IPS-15b (cell line): ENCODE measurements at regions not wholly inside any gene's neighbourhood (a gene's known extent, or its start where the extent isn't known, plus 50 kb on each side); places are given as distances from the start of the nearest gene placed in this dataset.
"Not testable (repeated sequence)": the region's sequence is repeated elsewhere in the genome, so short reads cannot be mapped to it uniquely, and the experiment has no call there.

ENCODE experiments used
- H3K27me3 ChIP-seq: one replicate; pipeline ENCODE4 v1.6.1; 2013; ENCODE audit warnings: low read length; ENCODE audit not compliant: control insufficient read depth, insufficient read depth
- H3K36me3 ChIP-seq: one replicate; pipeline ENCODE4 v1.6.1; 2013; ENCODE audit warnings: low read length; ENCODE audit not compliant: control insufficient read depth, insufficient read depth
- H3K4me1 ChIP-seq: one replicate; pipeline ENCODE4 v1.6.1; 2013; ENCODE audit warnings: mild to moderate bottlenecking, low read length; ENCODE audit not compliant: control insufficient read depth, insufficient read depth
- H3K4me3 ChIP-seq: one replicate; pipeline ENCODE4 v1.5.1; 2013; ENCODE audit warnings: low read depth, low read length
- H3K9ac ChIP-seq: one replicate; pipeline ENCODE4 v1.6.1; 2013; ENCODE audit warnings: low read depth, mild to moderate bottlenecking, low read length
- H3K9me3 ChIP-seq: one replicate; pipeline ENCODE4 v1.6.1; 2013; ENCODE audit warnings: mild to moderate bottlenecking, low read length; ENCODE audit not compliant: control insufficient read depth, insufficient read depth

DNA sequence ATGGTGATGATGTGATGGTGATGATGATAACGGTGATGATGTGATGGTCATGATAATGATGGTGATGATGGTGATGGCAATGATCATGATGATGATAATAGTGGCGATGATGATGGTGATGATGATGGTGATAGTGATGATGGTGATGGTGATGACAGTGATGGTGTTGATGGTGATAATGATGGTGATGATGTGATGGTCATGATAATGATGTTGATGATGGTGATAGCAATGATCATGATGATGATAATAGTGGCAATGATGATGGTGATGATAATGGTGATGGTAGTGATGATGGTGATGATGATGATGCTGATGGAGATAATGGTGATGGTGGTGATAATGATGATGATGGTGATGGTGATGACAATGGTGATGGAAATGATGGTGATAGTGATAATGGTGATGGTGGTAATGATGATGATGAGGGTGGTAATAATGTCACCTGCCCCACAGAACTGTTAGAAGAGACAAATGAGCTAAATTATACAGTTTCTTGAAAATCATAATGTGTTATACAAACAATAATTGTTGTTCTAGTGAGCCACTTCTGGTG, 289.9 kb downstream of the ASMT start:
- H3K27me3 ChIP-seq: no peaks in the 10 kb centered on the region
- H3K9ac ChIP-seq: no peak overlapping the region
- no peaks in the 10 kb centered on the region for H3K9me3 ChIP-seq
- H3K4me1 ChIP-seq: no peaks in the 10 kb centered on the region
- H3K36me3 ChIP-seq: no peaks in the 10 kb centered on the region
- no peak overlapping the region for H3K4me3 ChIP-seq

DNA sequence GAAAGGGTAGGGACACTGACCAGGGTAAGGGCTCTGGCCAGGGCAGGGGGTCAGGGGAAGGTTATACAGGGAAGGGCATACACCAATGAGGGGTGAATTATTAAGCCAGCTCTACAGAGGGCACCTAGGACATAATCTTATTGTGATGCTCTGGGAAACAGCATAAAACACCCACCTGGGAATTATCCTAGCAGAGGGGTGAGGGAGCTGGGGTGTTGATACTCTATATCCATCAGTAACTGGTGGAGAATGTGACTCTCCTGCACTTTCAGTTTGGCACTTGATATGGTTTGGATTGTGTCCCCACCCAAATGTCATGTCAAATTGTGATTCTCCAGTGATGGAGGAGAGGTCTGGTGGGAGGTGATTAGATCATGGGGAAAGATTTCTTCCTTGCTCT, 291.2 kb downstream of the ASMT start:
- Histone ChIP-seq H3K9ac (no peak overlapping the region), H3K4me1 (no peaks in the 10 kb centered on the region), H3K27me3 (no peaks in the 10 kb centered on the region), H3K9me3 (no peaks in the 10 kb centered on the region), H3K4me3 (no peak overlapping the region), H3K36me3 (no peaks in the 10 kb centered on the region)

DNA sequence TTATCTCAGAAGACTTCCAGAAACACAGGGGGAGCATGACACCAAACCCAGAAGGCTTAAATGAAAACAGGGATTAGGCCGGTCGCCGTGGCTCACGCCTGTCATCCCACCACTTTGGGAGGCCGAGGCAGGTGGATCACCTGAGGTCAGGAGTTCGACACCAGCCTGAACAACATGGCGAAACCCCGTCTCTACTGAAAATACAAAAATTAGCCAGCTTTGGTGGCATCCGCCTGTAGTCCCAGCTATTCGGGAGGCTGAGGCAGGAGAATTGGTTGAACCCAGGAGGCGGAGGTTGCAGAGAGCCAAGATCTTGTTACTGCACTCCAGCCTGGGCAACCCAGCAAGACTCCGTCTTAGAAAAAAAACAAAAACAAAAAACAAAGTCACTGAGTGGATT, 294.1 kb downstream of the ASMT start:
- not testable (repeated sequence) for H3K9ac ChIP-seq, H3K9me3 ChIP-seq, H3K27me3 ChIP-seq, H3K4me3 ChIP-seq, H3K36me3 ChIP-seq, H3K4me1 ChIP-seq

DNA sequence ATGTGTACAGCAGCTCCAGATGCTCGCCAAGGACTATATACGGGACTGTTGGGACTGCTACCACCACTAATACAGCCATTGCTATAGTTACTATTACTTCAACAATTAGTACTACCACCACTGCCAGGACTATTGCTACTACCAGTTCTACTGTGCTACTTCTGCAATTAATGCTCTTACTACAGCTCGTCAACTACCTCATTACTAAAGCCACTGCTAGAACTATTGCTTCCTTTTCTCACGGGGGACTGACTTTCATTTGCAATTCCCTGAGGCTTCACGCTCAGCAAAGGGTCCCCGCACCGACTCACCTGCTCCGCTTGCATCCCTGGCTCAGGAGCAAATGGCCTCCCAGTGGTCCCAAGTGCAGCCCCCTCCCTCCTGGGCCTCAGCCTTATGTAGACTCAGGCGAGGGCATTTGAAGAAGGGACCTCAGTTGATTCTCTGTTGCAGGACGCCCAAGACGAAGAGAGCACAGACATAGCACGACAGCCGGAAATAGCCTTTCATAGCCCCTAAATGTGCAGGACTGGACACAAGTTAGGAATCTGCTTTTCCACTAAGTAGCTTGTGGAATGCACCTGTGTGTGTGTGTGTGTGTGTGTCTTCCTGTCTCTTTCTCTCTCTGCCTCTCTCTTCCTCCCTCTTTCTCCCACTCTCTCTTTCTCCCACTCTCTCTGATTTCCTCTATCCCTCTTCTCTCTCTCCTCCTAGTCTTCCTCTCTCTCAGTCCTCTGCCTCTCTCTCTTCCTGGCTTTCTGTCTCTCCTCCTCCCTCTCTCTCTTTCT, 294.8 kb downstream of the ASMT start:
- no peak overlapping the region for H3K4me3 ChIP-seq
- no peaks in the 10 kb centered on the region for H3K27me3 ChIP-seq
- no peaks in the 10 kb centered on the region for H3K4me1 ChIP-seq
- H3K9me3 ChIP-seq: no peaks in the 10 kb centered on the region
- H3K9ac ChIP-seq: no peak overlapping the region
- no peaks in the 10 kb centered on the region for H3K36me3 ChIP-seq

DNA sequence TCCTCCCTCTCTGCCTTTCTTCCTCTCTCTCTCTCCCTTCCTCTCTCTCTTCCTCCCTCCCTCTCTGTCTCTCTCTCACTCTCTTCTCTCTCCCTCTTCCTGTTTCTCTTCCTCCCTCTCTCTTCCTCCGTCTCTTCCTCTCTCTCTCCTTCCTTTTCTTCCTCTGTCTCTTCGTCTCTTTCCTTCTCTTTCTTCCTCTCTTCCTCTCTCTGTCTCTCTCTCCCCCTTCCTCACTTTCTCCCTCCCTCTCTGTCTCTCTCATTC, 295.3 kb downstream of the ASMT start:
- Histone ChIP-seq H3K9me3 (no peaks in the 10 kb centered on the region), H3K36me3 (no peaks in the 10 kb centered on the region), H3K4me3 (no peak overlapping the region), H3K27me3 (no peaks in the 10 kb centered on the region), H3K4me1 (no peaks in the 10 kb centered on the region), H3K9ac (no peak overlapping the region)

DNA sequence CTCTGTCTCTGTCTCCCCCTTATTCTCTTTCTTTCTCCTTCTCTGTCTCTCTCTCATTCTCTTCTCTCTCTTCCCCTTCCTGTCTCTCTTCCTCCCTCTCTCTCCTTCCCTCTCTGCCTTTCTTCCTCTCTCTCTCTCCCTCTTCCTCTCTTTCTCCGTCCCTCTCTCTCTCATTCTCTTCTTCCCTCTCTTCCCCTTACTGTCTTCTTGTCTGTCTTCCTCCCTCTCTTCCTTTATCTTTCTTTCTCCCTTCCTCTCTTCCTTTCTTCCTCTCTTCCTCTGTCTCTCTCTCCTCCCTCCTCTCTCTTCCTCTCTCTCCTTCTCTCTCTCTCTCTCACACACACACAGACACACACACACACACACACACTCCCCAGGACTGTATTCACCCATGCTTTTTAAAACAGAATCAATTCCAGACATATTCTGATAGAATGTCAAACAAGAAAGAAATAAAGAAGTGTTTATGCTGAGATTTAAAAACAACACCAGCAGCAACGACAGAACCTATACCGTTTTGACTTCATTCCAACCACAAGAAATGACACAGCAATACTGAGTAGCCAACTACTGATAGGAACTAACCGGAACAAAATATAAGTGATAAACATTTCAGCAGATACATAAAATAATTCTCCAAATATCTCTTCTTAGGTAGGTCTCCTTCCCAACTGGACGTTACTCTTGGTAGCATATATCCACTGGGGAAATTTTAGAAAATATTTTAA, 296.7 kb downstream of the ASMT start:
- H3K9me3 ChIP-seq: no peaks in the 10 kb centered on the region
- H3K27me3 ChIP-seq: no peaks in the 10 kb centered on the region
- no peaks in the 10 kb centered on the region for H3K4me1 ChIP-seq
- no peak overlapping the region for H3K4me3 ChIP-seq
- no peak overlapping the region for H3K9ac ChIP-seq
- H3K36me3 ChIP-seq: no peaks in the 10 kb centered on the region

DNA sequence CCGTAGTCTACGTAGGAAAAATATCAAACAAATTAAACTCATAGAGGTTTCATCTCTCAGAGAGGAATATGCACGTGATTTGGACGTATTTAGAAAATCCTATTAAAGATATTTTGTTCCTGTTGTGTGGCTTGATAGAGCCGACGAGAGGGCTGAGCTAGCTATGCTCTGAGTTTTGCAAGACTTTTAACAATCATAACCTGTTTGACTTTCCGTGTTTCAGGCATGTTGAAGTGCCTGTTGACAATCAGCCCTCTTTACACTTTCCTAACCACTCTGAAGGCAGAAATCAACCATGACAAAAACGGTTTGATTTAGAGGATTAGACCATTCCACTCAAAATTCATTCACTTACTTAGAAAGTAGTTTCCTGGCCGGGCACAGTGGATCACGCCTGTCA, 297.3 kb downstream of the ASMT start:
- Histone ChIP-seq H3K4me3 (no peak overlapping the region), H3K9me3 (no peaks in the 10 kb centered on the region), H3K9ac (no peak overlapping the region), H3K27me3 (no peaks in the 10 kb centered on the region), H3K4me1 (no peaks in the 10 kb centered on the region), H3K36me3 (no peaks in the 10 kb centered on the region)

DNA sequence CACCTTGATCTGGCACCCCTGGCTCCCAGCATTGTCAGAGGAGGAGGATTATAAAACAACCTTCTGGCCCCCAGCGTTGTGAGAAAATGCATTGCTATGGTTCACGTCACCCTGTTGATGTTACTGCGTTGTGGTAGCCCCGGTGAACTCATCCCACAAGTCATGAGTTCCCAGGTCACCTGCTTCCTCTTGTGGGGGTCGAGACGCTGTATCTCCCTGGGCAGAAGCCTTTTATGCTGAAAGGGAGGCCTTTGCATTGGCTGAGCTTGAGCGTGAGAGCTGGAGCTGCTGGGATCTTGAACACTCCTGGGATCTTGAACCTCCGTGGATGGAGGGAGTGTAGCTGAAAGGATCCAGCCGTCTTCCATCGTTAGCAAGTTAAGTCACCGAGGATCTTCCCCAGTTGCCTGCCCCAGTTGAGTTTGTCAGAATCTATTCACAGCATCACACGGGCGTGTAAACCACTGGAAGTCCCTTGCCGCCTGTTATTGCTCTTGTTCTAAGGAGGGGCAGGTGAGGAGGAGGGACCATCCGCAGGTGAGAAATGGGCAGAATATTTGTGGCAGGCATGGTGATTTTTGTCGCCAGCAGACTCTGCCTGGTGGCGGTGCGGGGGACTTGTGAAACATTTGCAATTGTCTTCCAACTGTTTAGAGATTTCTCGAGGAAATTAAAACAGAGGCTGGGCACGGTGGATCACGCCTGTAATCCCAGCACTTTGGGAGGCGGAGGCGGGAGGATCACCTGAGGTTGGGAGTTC, 299.9 kb downstream of the ASMT start:
- Histone ChIP-seq H3K9me3 (no peaks in the 10 kb centered on the region), H3K36me3 (no peaks in the 10 kb centered on the region), H3K4me1 (no peaks in the 10 kb centered on the region), H3K9ac (no peak overlapping the region), H3K4me3 (peak overlapping the region; percentile 9), H3K27me3 (no peaks in the 10 kb centered on the region)

DNA sequence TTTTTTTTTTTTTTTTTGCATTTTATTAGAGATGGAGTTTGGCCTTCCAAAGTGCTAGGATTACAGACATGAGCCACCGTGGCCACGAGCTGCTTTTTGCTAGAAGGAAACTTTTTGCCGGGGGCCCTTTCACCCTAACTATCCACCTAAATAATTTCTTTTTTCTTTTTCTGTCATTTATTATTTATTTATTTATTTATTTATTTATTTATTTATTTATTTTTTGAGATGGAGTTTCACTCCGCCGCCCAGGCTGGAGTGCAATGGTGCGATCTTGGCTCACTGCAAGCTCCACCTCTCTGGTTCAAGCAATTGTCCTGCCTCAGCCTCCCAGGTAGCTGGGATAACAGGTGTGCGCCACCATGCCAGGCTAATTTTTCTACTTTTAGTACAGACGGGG, 303.9 kb downstream of the ASMT start:
- Histone ChIP-seq H3K4me1 (no peaks in the 10 kb centered on the region), H3K27me3 (no peaks in the 10 kb centered on the region), H3K9me3 (no peaks in the 10 kb centered on the region), H3K4me3 (no peak overlapping the region), H3K9ac (no peak overlapping the region), H3K36me3 (no peaks in the 10 kb centered on the region)

DNA sequence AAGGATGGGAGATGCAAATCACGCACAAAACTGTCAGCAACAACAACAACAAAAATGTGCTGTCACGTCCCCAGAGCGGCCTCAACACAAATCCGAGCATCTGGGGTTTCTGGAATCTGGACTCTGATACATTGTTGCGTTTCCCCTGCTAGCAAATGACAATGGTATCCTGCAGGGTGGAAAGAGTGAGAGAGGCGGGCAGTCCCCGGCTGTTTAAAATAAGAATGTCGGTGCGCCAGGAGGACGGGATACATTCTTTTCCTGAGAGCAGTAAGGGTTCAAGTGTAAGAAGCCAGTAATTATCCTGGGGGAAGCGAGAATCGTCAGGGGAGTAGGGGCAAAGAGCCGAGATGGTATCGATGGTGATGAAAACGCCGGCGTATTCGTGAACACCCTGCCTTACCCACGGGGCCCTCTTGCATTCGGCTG, 310.2 kb downstream of the ASMT start:
- peaks cover 8% of the 10 kb centered on the region for H3K4me1 ChIP-seq
- no peaks in the 10 kb centered on the region for H3K27me3 ChIP-seq
- H3K4me3 ChIP-seq: no peak overlapping the region
- no peak overlapping the region for H3K9ac ChIP-seq
- no peaks in the 10 kb centered on the region for H3K9me3 ChIP-seq
- no peaks in the 10 kb centered on the region for H3K36me3 ChIP-seq

DNA sequence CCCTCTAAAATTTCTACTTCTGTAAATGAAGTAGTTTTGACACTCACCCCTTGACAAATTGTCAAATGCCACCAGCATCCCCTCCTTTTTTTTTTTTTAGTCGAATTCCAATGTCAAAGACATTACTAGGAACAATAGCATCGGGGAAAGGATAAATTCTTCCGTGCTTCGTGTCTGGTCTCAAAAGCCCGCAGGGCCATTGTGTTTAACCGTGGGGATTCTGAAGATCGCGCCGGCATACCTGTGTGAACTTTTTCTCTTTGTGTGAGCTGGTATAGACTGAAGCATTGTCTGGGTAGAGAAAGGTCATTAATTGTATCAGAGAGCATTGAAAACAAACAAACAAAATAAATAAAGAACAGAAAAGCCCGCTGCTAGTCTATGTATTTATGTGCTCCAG, 313.9 kb downstream of the ASMT start:
- Histone ChIP-seq H3K27me3 (no peaks in the 10 kb centered on the region), H3K9me3 (no peaks in the 10 kb centered on the region), H3K4me3 (no peak overlapping the region), H3K9ac (no peak overlapping the region), H3K4me1 (peaks cover 8% of the 10 kb centered on the region), H3K36me3 (no peaks in the 10 kb centered on the region)
